K562 (cell line): ENCODE measurements at regions not wholly inside any gene's neighbourhood (a gene's known extent, or its start where the extent isn't known, plus 50 kb on each side); places are given as distances from the start of the nearest gene placed in this dataset.
A peak's percentile ranks its signal among the peaks of the same experiment; 100 is the strongest.

Source experiments
- ATAC-seq: fragments of 200-7000 bp; cut with Tn5 transposase; 3 replicates; pipeline ENCODE4 v1.9.1; 2020; ENCODE audit warnings: moderate library complexity
- BruUV-seq: library from RNA; stranded (reverse); fragments of 400-500 nt; replicated peaks from 2 replicates; lab custom pipeline; 2021; lab: Mats Ljungman, UMichigan
- CTCF ChIA-PET: fragments of 300-600 bp; formaldehyde crosslinking; extraction: SDS; loops from one replicate; lab custom pipeline; 2021; ENCODE audit warnings: low intra/inter-chr PET ratio; lab: Yijun Ruan, JAX
- POLR2A ChIA-PET: fragments of 300-600, 350-650 bp; sonication (Branson Sonifier 250); formaldehyde crosslinking; extraction: SDS; loops from one replicate; lab custom pipeline; 2021; ENCODE audit warnings: antibody characterized with exemption, inconsistent platforms; lab: Yijun Ruan, JAX
- DNase-seq, 4 experiments: peaks; one replicate each; pipeline versions ENCODE4 v3.0.0 to v3.0.0-alpha.2; 2011 to 2018; ENCODE audit warnings: low spot score in 3 of 4, mixed read lengths in 3 of 4; ENCODE audit errors: extremely low read depth in 1 of 4
- FAIRE-seq: peaks from 2 replicates; lab custom pipeline; 2011; peaks lifted over from hg19 to GRCh38; lab: Jason Lieb, UNC
- H2AFZ ChIP-seq: 2 replicates; pipeline ENCODE4 v1.6.0; 2011; ENCODE audit warnings: low read depth, low read length, control low read depth, inconsistent platforms
- H3K27ac ChIP-seq: fragments of 200-600 bp; 3 replicates; pipeline ENCODE4 v1.8.0; 2011; ENCODE audit warnings: low read depth, mild to moderate bottlenecking, control low read depth, inconsistent platforms, low read length, moderate library complexity, mixed read lengths; ENCODE audit errors: extremely low read depth
- H3K27me3 ChIP-seq, 2 experiments: fragments of 300-600 bp in 1 of 2; 2 replicates in 1 of 2; 3 replicates in 1 of 2; pipeline versions ENCODE4 v1.6.0 to v1.8.0; 2011; ENCODE audit warnings: inconsistent platforms in 2 of 2, low read length in 2 of 2, mild to moderate bottlenecking in 1 of 2, mixed read lengths in 1 of 2, moderate library complexity in 1 of 2; ENCODE audit not compliant: control insufficient read depth in 2 of 2, insufficient read depth in 2 of 2
- H3K36me3 ChIP-seq: fragments of 300-600 bp; 3 replicates; pipeline ENCODE4 v1.8.0; 2011; ENCODE audit warnings: mild to moderate bottlenecking, low read length, inconsistent platforms; ENCODE audit not compliant: control insufficient read depth, insufficient read depth
- H3K4me1 ChIP-seq, 2 experiments: fragments of 200-600 bp in 1 of 2; replicated peaks in 1 of 2; 2 replicates in 1 of 2; 3 replicates in 1 of 2; pipeline versions ENCODE4 v1.5.1 to v1.8.0; 2011; ENCODE audit warnings: inconsistent platforms in 2 of 2, low read length in 2 of 2, mild to moderate bottlenecking in 1 of 2, mixed read lengths in 1 of 2, moderate library complexity in 1 of 2; ENCODE audit not compliant: control insufficient read depth in 2 of 2, insufficient read depth in 2 of 2
- H3K4me2 ChIP-seq: 2 replicates; pipeline ENCODE4 v1.6.1; 2011; ENCODE audit warnings: low read length, control low read depth, inconsistent platforms, mixed read lengths; ENCODE audit not compliant: insufficient read depth
- H3K4me3 ChIP-seq: fragments of 200-600 bp; sonication (generic), shearing (Covaris generic); 2 replicates; pipeline ENCODE4 v1.5.1; 2016; ENCODE audit warnings: control low read depth, inconsistent platforms
- H3K79me2 ChIP-seq: fragments of 200-600 bp; 3 replicates; pipeline ENCODE4 v1.8.0; 2011; ENCODE audit warnings: low read length, inconsistent platforms; ENCODE audit not compliant: control insufficient read depth, insufficient read depth
- H3K9ac ChIP-seq, 2 experiments: 2 replicates each; pipeline versions ENCODE4 v1.6.0 to v1.6.1; 2011; ENCODE audit warnings: low read depth in 2 of 2, low read length in 2 of 2, control low read depth in 1 of 2, inconsistent platforms in 1 of 2, mild to moderate bottlenecking in 1 of 2, mixed read lengths in 1 of 2; ENCODE audit not compliant: insufficient read depth in 1 of 2
- H3K9me1 ChIP-seq: one replicate; pipeline ENCODE4 v1.6.0; 2011; ENCODE audit warnings: inconsistent platforms, mild to moderate bottlenecking, low read length, moderate library complexity; ENCODE audit not compliant: control insufficient read depth, insufficient read depth
- H3K9me3 ChIP-seq: replicated peaks from 2 replicates; pipeline ENCODE4 v1.5.1; 2011; ENCODE audit warnings: low read depth, low read length, inconsistent platforms; ENCODE audit not compliant: control insufficient read depth, insufficient read depth
- H4K20me1 ChIP-seq: replicated peaks from 2 replicates; pipeline ENCODE4 v1.6.1; 2011; ENCODE audit warnings: low read length, inconsistent platforms, mixed read lengths; ENCODE audit not compliant: control insufficient read depth, insufficient read depth
- CREB3L1 ChIP-seq: fragments of 450-650 bp; IDR thresholded peaks from 2 replicates; pipeline ENCODE4 v1.6.1; 2014; ENCODE audit warnings: low read depth, mild to moderate bottlenecking, moderate library complexity, borderline replicate concordance
- ELF1 ChIP-seq: fragments of 200-800 bp; sonication (Bioruptor generic); IDR thresholded peaks from 2 replicates; pipeline ENCODE4 v1.6.1; 2016; ENCODE audit warnings: missing genetic modification characterization, missing compliant biosample characterization
- HDAC6 ChIP-seq: IDR thresholded peaks from 2 replicates; pipeline ENCODE4 v1.6.1; 2012; ENCODE audit warnings: low read depth, mild to moderate bottlenecking, control low read depth, inconsistent platforms, low read length, moderate library complexity
- HDGF ChIP-seq: fragments of 450-650 bp; IDR thresholded peaks from 2 replicates; pipeline ENCODE4 v1.6.1; 2016
- PTTG1 ChIP-seq: fragments of 450-650 bp; IDR thresholded peaks from 2 replicates; pipeline ENCODE4 v1.6.1; 2016; ENCODE audit warnings: low read depth, mild to moderate bottlenecking, missing genetic modification characterization, missing compliant biosample characterization
- RBM15 ChIP-seq: fragments of 200-400 bp; formaldehyde crosslinking; IDR thresholded peaks from 2 replicates; pipeline ENCODE4 v1.6.1; 2018; ENCODE audit warnings: mild to moderate bottlenecking, low read length, moderate library complexity; ENCODE audit not compliant: insufficient read depth
- SAFB2 ChIP-seq: fragments of 200-400 bp; formaldehyde crosslinking; IDR thresholded peaks from 2 replicates; pipeline ENCODE4 v1.6.1; 2018; ENCODE audit warnings: borderline replicate concordance, low read length, low read depth, moderate library complexity; ENCODE audit not compliant: severe bottlenecking
- STAG1 ChIP-seq: sonication (generic); formaldehyde crosslinking; IDR thresholded peaks from 2 replicates; pipeline ENCODE4 v1.5.0; 2020; ENCODE audit warnings: missing genetic modification reagents, borderline replicate concordance
- TRIM28 ChIP-seq: fragments of 450-650 bp; IDR thresholded peaks from 2 replicates; pipeline ENCODE4 v1.6.1; 2017
- ZC3H8 ChIP-seq: fragments of 450-650 bp; IDR thresholded peaks from 2 replicates; pipeline ENCODE4 v1.6.1; 2017
- ZNF282 ChIP-seq: sonication (generic); formaldehyde crosslinking; IDR thresholded peaks from 2 replicates; pipeline ENCODE4 v1.8.1; 2023; ENCODE audit warnings: missing genetic modification reagents
- ZNF551 ChIP-seq: fragments of 250-450 bp; sonication (Bioruptor Pico); IDR thresholded peaks from 2 replicates; pipeline ENCODE4 v1.5.0; 2021; ENCODE audit warnings: mild to moderate bottlenecking, moderate library complexity
- WGBS: fragments of 100-300 bp; shearing (Covaris generic); methylation state at CpG from one replicate; pipeline ENCODE4 v1.1.6; 2016; ENCODE audit warnings: low coverage, mixed read lengths; ENCODE audit not compliant: insufficient coverage; ENCODE audit errors: missing lambda C conversion rate; 5-methylcytosine and 5-hydroxymethylcytosine counted together
- in situ Hi-C: fragments of 300-500 bp; cut with MboI; formaldehyde crosslinking; loops from 4 replicates; pipeline ENCODE4 v1.15.0; 2018; ENCODE audit warnings: inconsistent platforms, mixed read lengths
- intact Hi-C: fragments of 100-400 bp; cut with micrococcal nuclease; formaldehyde crosslinking; loops from 2 replicates; pipeline ENCODE4 v1.14.2; 2022
- TF ChIP-seq, protein P1 (sequence below): fragments of 450-650 bp; formaldehyde crosslinking; IDR thresholded peaks from 2 replicates; pipeline ENCODE4 v1.4.0; 2020; ENCODE audit warnings: mild to moderate bottlenecking, moderate library complexity

DNA sequence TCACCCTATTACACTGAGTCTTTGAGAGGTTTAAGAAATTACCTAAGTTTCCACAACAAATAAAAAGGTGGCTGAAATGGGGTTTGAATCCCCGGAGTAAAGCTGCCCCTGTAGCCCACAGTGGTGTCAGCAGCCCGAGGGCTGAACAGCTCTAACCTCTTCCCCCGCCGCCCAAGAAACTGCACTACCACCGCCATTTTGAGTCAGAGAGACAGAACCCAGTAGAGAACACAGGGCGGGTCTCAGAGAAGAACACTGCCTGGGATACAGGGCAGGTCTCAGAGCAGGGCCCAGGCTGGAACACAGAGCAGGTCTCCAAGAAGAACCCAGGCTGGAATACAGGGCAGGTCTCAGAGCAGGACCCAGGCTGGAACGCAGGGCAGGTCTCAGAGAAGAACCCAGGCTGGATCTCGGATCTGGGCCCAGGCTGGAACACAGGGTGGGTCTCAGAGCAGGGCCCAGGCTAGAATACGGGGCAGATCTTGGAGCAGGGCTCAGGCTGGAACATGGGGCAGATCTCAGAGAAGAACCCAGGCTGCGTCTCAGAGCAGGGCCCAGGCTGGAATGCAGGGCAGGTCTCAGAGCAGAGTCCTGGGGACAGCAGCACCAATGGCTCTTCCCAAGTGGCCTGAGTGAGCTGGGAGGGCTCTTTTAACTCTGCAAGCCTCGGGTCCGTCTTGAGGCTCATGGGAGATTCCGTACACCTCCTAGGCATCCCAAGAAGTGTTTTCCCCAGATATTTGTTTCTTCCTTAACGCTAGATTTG is 85.9 kb upstream of the LANCL2 start:
- in situ Hi-C loops: no loop called here

GRCh38 chr7:55280031-55280454 is 85.1 kb upstream of the LANCL2 start:
- 3% methylated on average over 3 of the region's 3 CpGs for WGBS
- ATAC-seq: peak; percentile 94
- no peaks in the 10 kb centered on the region for H3K36me3 ChIP-seq
- H3K27me3 ChIP-seq: peaks cover 0 to 6% of the 10 kb centered on the region in 2 experiments; a peak in 2 of 5 replicates
- H4K20me1 ChIP-seq: no peaks in the 10 kb centered on the region
- no peaks in the 10 kb centered on the region for H3K79me2 ChIP-seq
- H3K4me2 ChIP-seq: no peak overlapping the region
- peak; percentile 62 for FAIRE-seq
- no peak overlapping the region for H3K4me3 ChIP-seq
- in situ Hi-C loops: loop anchor here (10.0 kb wide), 1 partner anchor 315 kb away; no protein-coding TSS in a partner anchor
- BruUV-seq: no TSS peak
- ChIA-PET CTCF (interaction anchor here (0.5 to 3.7 kb wide), 4 partner anchors 131 to 506 kb away, joined by 3 to 34 read pairs (median 3); no protein-coding TSS in a partner anchor), POLR2A (no interaction called here)
- H3K4me1 ChIP-seq: no peaks in the 10 kb centered on the region
- H2AFZ ChIP-seq: no peak overlapping the region
- no peaks in the 10 kb centered on the region for H3K9me1 ChIP-seq
- DNase-seq: peak; percentile 24 to 70 (median 44)
- intact Hi-C loops: loop anchor here (1.0 to 10.0 kb wide), 2 partner anchors 135 to 315 kb away; no protein-coding TSS in a partner anchor
- H3K9ac ChIP-seq: no peak overlapping the region
- no peaks in the 10 kb centered on the region for H3K9me3 ChIP-seq
- H3K27ac ChIP-seq: no peak overlapping the region
- TF ChIP-seq ELF1 (tag) (no peak), CREB3L1 (no peak), TRIM28 (no peak), STAG1 (CRISPR knock-in tag) (peak; percentile 41; the same call in 1 of the 2 replicates), HDAC6 (no peak), ZNF282 (CRISPR knock-in tag) (no peak)
- TF ChIP-seq, protein P1, sequence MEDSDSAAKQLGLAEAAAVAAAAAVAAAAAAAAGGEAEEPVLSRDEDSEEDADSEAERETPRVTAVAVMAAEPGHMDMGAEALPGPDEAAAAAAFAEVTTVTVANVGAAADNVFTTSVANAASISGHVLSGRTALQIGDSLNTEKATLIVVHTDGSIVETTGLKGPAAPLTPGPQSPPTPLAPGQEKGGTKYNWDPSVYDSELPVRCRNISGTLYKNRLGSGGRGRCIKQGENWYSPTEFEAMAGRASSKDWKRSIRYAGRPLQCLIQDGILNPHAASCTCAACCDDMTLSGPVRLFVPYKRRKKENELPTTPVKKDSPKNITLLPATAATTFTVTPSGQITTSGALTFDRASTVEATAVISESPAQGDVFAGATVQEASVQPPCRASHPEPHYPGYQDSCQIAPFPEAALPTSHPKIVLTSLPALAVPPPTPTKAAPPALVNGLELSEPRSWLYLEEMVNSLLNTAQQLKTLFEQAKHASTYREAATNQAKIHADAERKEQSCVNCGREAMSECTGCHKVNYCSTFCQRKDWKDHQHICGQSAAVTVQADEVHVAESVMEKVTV (CRISPR knock-in tag): peak; percentile 77

More for the DNA sequence above, 85.9 kb upstream of the LANCL2 start:
- H3K4me3 ChIP-seq: no peak overlapping the region
- no peaks in the 10 kb centered on the region for H3K4me1 ChIP-seq
- no peak overlapping the region for H3K4me2 ChIP-seq
- POLR2A ChIA-PET: no interaction called here
- H3K27ac ChIP-seq: no peak overlapping the region
- TF ChIP-seq ZC3H8 (no peak), PTTG1 (tag) (no peak), SAFB2 (no peak), TRIM28 (no peak), ZNF551 (no peak), HDGF (no peak), RBM15 (no peak)
- no TSS peak for BruUV-seq
- H3K36me3 ChIP-seq: no peaks in the 10 kb centered on the region
- peak overlapping the region in 1 of 2 experiments; percentile 37; a peak in 1 of 4 replicates for H3K9ac ChIP-seq
- intact Hi-C loops: no loop called here
- no peaks in the 10 kb centered on the region for H4K20me1 ChIP-seq
- ATAC-seq (peak; percentile 45), DNase-seq (no peak), FAIRE-seq (no peak)
- no peaks in the 10 kb centered on the region for H3K9me1 ChIP-seq
- no peaks in the 10 kb centered on the region for H3K79me2 ChIP-seq
- H3K9me3 ChIP-seq: no peaks in the 10 kb centered on the region
- H2AFZ ChIP-seq: peak overlapping the region; percentile 44; the same call in 1 of the 2 replicates
- H3K27me3 ChIP-seq: peaks cover 0 to 6% of the 10 kb centered on the region in 2 experiments; a peak in 2 of 5 replicates
- WGBS: 3% methylated on average over 14 of the region's 14 CpGs
- CTCF ChIA-PET: interaction anchor here (0.5 to 3.7 kb wide), 3 partner anchors 136 to 505 kb away, joined by 3 to 34 read pairs (median 3); no protein-coding TSS in a partner anchor
